ENCODE measurements at regions not wholly inside any gene's neighbourhood (a gene's known extent, or its start where the extent isn't known, plus 50 kb on each side); places are given as distances from the start of the nearest gene placed in this dataset.

GRCh38 chr22:47600281-47600680 is 837.8 kb downstream of the TBC1D22A start:
- in situ Hi-C loops (cut with HindIII; ENCODE audit: low sequenced_read_pairs): no loop called here

- in situ Hi-C loops (cut with HindIII; ENCODE audit: low sequenced_read_pairs): no loop called here
Observed at GRCh38 chr22:47599753-47600152, 837.3 kb downstream of the TBC1D22A start.

- in situ Hi-C loops (cut with HindIII; ENCODE audit: low sequenced_read_pairs): no loop called here
Observed at GRCh38 chr22:47598864-47599263, 836.4 kb downstream of the TBC1D22A start.

GRCh38 chr22:47597041-47597440 is 834.6 kb downstream of the TBC1D22A start:
- in situ Hi-C loops (cut with HindIII; ENCODE audit: low sequenced_read_pairs): no loop called here

GRCh38 chr22:47596176-47596690 is 833.8 kb downstream of the TBC1D22A start:
- in situ Hi-C loops (cut with HindIII; ENCODE audit: low sequenced_read_pairs): no loop called here

- in situ Hi-C loops (cut with HindIII; ENCODE audit: low sequenced_read_pairs): no loop called here
Observed at GRCh38 chr22:47594836-47595521, 832.5 kb downstream of the TBC1D22A start.

GRCh38 chr22:47593911-47594311 is 831.5 kb downstream of the TBC1D22A start:
- in situ Hi-C loops (cut with HindIII; ENCODE audit: low sequenced_read_pairs): no loop called here

GRCh38 chr22:47593291-47593690 is 830.8 kb downstream of the TBC1D22A start:
- in situ Hi-C loops (cut with HindIII; ENCODE audit: low sequenced_read_pairs): no loop called here

- in situ Hi-C loops (cut with HindIII; ENCODE audit: low sequenced_read_pairs): no loop called here
Observed at GRCh38 chr22:47592791-47593190, 830.3 kb downstream of the TBC1D22A start.

GRCh38 chr22:47591709-47592108 is 829.3 kb downstream of the TBC1D22A start:
- in situ Hi-C loops (cut with HindIII; ENCODE audit: low sequenced_read_pairs): no loop called here

GRCh38 chr22:47591016-47591415 is 828.6 kb downstream of the TBC1D22A start:
- in situ Hi-C loops (cut with HindIII; ENCODE audit: low sequenced_read_pairs): no loop called here

- in situ Hi-C loops (cut with HindIII; ENCODE audit: low sequenced_read_pairs): no loop called here
Observed at GRCh38 chr22:47589271-47590250, 827.1 kb downstream of the TBC1D22A start.

GRCh38 chr22:47588578-47588960 is 826.1 kb downstream of the TBC1D22A start:
- in situ Hi-C loops (cut with HindIII; ENCODE audit: low sequenced_read_pairs): no loop called here

GRCh38 chr22:47587861-47588577 is 825.6 kb downstream of the TBC1D22A start:
- in situ Hi-C loops (cut with HindIII; ENCODE audit: low sequenced_read_pairs): no loop called here

GRCh38 chr22:47587361-47587760 is 824.9 kb downstream of the TBC1D22A start:
- in situ Hi-C loops (cut with HindIII; ENCODE audit: low sequenced_read_pairs): no loop called here

GRCh38 chr22:47586946-47587345 is 824.5 kb downstream of the TBC1D22A start:
- in situ Hi-C loops (cut with HindIII; ENCODE audit: low sequenced_read_pairs): no loop called here

- in situ Hi-C loops (cut with HindIII; ENCODE audit: low sequenced_read_pairs): no loop called here
Observed at GRCh38 chr22:47586038-47586437, 823.6 kb downstream of the TBC1D22A start.

- in situ Hi-C loops (cut with HindIII; ENCODE audit: low sequenced_read_pairs): no loop called here
Observed at GRCh38 chr22:47583959-47584562, 821.6 kb downstream of the TBC1D22A start.

GRCh38 chr22:47582067-47582466 is 819.6 kb downstream of the TBC1D22A start:
- in situ Hi-C loops (cut with HindIII; ENCODE audit: low sequenced_read_pairs): no loop called here

GRCh38 chr22:47580121-47580520 is 817.7 kb downstream of the TBC1D22A start:
- in situ Hi-C loops (cut with HindIII; ENCODE audit: low sequenced_read_pairs): no loop called here

- in situ Hi-C loops (cut with HindIII; ENCODE audit: low sequenced_read_pairs): no loop called here
Observed at GRCh38 chr22:47576908-47577307, 814.5 kb downstream of the TBC1D22A start.

Data from DLD1 (cell line).